Lung (tissue), 11 donors: ENCODE measurements at regions not wholly inside any gene's neighbourhood (a gene's known extent, or its start where the extent isn't known, plus 50 kb on each side); places are given as distances from the start of the nearest gene placed in this dataset.

ENCODE experiments used
- ATAC-seq: fragments of 200-7000 bp; cut with Tn5 transposase; one replicate; pipeline ENCODE4 v1.9.1; 2020; ENCODE audit warnings: moderate number of reproducible peaks; ENCODE audit not compliant: insufficient read depth, low FRiP score
- DNase-seq, 3 donors: peaks; one replicate each; pipeline ENCODE4 v3.0.0-alpha.2; 2013 to 2017
- H3K27ac ChIP-seq, 2 donors: one replicate each; pipeline ENCODE4 v1.5.1; 2013; ENCODE audit warnings: mild to moderate bottlenecking in 2 of 2, moderate library complexity in 2 of 2, control low read depth in 1 of 2, inconsistent platforms in 1 of 2, low read depth in 1 of 2, low read length in 1 of 2
- H3K27me3 ChIP-seq, 3 donors: one replicate each; pipeline ENCODE4 v1.5.1; 2013; ENCODE audit warnings: low read length in 2 of 3; ENCODE audit not compliant: control insufficient read depth in 3 of 3, insufficient read depth in 3 of 3
- H3K36me3 ChIP-seq, 4 donors: one replicate each; pipeline ENCODE4 v1.5.1; 2013; ENCODE audit warnings: low read length in 4 of 4, mild to moderate bottlenecking in 1 of 4, moderate library complexity in 1 of 4; ENCODE audit not compliant: control insufficient read depth in 4 of 4, insufficient read depth in 4 of 4
- H3K4me1 ChIP-seq, 5 donors: one replicate each; pipeline ENCODE4 v1.5.1; 2013; ENCODE audit warnings: low read length in 5 of 5, mild to moderate bottlenecking in 2 of 5, moderate library complexity in 1 of 5; ENCODE audit not compliant: control insufficient read depth in 5 of 5, insufficient read depth in 5 of 5
- H3K4me3 ChIP-seq: one replicate; pipeline ENCODE4 v1.5.1; 2013; ENCODE audit warnings: mild to moderate bottlenecking, control low read depth, moderate library complexity
- H3K9ac ChIP-seq, 2 donors: one replicate each; pipeline ENCODE4 v1.5.1; 2013; ENCODE audit warnings: low read length in 2 of 2, control low read depth in 1 of 2; ENCODE audit not compliant: insufficient read depth in 1 of 2
- H3K9me3 ChIP-seq, 4 donors: one replicate each; pipeline ENCODE4 v1.5.1; 2013; ENCODE audit warnings: low read length in 3 of 4, mild to moderate bottlenecking in 1 of 4, moderate library complexity in 1 of 4; ENCODE audit not compliant: control insufficient read depth in 4 of 4, insufficient read depth in 3 of 4
- WGBS, 2 donors: extraction: QIAGEN DNeasy Blood & Tissue Kit; methylation state at CpG; one replicate each; pipeline ENCODE4 v1.1.7; 2013; 5-methylcytosine and 5-hydroxymethylcytosine counted together
- TF ChIP-seq, protein P1 (sequence below): IDR thresholded peaks from 2 replicates; pipeline ENCODE4 v1.5.1; 2012; ENCODE audit warnings: mild to moderate bottlenecking; ENCODE audit errors: control extremely low read depth, extremely low read depth
- donor health status: control.
- donor health status: control.
- donor health status: Bipolar disorder and iron deficiency.
- donor health status: healthy.
- donor health status: DM: yes; HTN: yes; CAD: no.

DNA sequence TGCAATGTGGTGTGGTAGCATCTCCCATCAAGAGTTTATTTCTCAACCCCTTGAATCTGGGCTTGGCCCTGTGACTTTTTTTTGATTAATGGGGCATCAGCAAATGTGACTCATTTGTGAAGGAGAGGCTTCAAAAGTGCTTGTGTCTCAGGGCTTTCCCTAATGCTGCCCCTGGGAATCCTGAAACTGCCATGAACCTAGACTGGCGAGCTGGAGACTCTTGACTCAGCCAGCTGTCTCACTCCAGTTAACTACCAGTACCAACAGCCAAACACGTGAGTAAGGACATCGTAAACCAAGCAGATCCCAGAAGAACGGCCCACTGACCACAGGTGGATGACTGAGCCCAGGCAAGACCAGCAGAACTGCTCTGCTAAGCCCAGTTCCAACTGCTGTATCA is 72.8 kb upstream of the ADTRP start:
- WGBS, 2 donors = 79 to 94% methylated on average over 4 of the region's 4 CpGs
- no peaks in the 10 kb centered on the region for H3K36me3 ChIP-seq
- H3K27me3 ChIP-seq = no peaks in the 10 kb centered on the region
- no peaks in the 10 kb centered on the region for H3K9me3 ChIP-seq
- H3K4me3 ChIP-seq = no peak overlapping the region
- TF ChIP-seq, protein P1, sequence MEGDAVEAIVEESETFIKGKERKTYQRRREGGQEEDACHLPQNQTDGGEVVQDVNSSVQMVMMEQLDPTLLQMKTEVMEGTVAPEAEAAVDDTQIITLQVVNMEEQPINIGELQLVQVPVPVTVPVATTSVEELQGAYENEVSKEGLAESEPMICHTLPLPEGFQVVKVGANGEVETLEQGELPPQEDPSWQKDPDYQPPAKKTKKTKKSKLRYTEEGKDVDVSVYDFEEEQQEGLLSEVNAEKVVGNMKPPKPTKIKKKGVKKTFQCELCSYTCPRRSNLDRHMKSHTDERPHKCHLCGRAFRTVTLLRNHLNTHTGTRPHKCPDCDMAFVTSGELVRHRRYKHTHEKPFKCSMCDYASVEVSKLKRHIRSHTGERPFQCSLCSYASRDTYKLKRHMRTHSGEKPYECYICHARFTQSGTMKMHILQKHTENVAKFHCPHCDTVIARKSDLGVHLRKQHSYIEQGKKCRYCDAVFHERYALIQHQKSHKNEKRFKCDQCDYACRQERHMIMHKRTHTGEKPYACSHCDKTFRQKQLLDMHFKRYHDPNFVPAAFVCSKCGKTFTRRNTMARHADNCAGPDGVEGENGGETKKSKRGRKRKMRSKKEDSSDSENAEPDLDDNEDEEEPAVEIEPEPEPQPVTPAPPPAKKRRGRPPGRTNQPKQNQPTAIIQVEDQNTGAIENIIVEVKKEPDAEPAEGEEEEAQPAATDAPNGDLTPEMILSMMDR = no peak
- ATAC-seq = no peak
- no peak overlapping the region for H3K9ac ChIP-seq
- no peak for DNase-seq
- H3K27ac ChIP-seq = no peak overlapping the region
- peaks cover 1 to 34% (median 10%) of the 10 kb centered on the region in 5 donors for H3K4me1 ChIP-seq

DNA sequence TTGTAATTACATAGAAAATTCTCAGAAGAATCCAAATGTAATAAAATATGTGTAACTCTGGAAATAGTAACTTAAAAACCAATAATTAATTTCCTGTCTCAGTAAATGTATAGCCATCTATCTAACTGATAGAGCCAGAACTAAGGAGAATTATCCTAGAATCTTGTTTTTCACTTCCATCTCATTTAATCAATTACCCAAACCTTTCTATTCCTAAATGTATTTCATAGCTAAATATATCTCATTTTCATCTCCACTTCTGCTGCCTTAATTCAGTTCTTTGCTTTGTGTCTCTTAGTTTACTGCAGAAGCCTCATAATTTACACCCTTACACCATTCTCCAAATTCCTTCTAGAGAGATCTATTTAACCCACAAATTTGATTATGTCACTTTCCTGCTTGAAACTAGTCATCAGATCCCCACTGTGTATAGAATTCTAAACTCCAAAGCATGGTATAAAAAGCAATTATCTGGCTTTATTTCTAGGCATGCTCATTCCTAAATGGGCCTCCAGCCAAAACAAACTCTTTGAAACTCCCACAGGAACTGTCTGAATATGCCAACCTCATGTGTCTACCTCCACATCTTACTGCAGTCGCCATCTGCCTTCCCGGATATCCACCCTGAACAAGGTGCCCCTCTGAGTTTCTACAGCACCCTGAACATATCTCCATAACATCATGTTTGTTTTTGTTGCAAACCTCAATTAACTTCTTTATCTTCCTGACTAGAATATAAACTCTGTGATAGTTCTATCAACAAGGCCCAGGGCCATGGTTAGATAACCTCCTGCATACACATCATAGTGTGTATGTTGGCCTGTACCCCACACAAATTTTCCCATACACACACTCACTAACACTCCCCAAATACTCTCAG is 70.5 kb upstream of the ADTRP start:
- Histone ChIP-seq H3K36me3 (no peaks in the 10 kb centered on the region), H3K27me3 (no peaks in the 10 kb centered on the region), H3K4me3 (no peak overlapping the region), H3K4me1 (peaks cover 1 to 34% (median 6%) of the 10 kb centered on the region in 5 donors), H3K27ac (no peak overlapping the region), H3K9ac (no peak overlapping the region), H3K9me3 (no peaks in the 10 kb centered on the region)
- ATAC-seq (no peak), DNase-seq (peak in 2 of 3 donors; percentile 50 to 51)
- TF ChIP-seq, protein P1 = no peak
- WGBS, 2 donors = 63 to 75% methylated on average over 2 of the region's 2 CpGs

DNA sequence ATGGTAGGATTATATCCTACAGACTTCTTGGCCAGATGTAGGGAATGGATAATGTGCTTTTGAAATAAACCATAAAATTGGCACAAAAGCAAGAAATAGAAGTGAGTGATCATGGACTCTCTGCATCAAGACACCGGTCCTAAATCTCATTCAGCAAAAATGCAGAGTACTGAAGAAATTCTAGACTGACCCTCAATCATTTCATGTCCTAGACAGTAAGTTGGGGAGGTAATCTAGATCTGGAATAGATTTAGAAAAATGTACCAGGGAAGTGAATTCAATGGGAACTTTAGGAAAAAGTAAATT is 69.7 kb upstream of the ADTRP start:
- ATAC-seq (no peak), DNase-seq (no peak)
- H3K4me1 ChIP-seq = peaks cover 0 to 27% (median 6%) of the 10 kb centered on the region in 5 donors
- TF ChIP-seq, protein P1 = no peak
- H3K27me3 ChIP-seq = no peaks in the 10 kb centered on the region
- WGBS, 2 donors = 91 to 93% methylated on average over 1 of the region's 1 CpG
- no peaks in the 10 kb centered on the region for H3K36me3 ChIP-seq
- no peak overlapping the region for H3K9ac ChIP-seq
- H3K9me3 ChIP-seq = no peaks in the 10 kb centered on the region
- no peak overlapping the region for H3K4me3 ChIP-seq
- H3K27ac ChIP-seq = no peak overlapping the region
